WI38 (cell line): ENCODE measurements at regions not wholly inside any gene's neighbourhood (a gene's known extent, or its start where the extent isn't known, plus 50 kb on each side); places are given as distances from the start of the nearest gene placed in this dataset.

Experiments used
- H3K4me3 ChIP-seq: 2 replicates; pipeline ENCODE4 v1.5.1; 2011; ENCODE audit warnings: low read depth, mild to moderate bottlenecking, control low read depth, low read length
- CTCF ChIP-seq: IDR thresholded peaks from 2 replicates; pipeline ENCODE4 v1.5.1; 2012; ENCODE audit warnings: low read depth, mild to moderate bottlenecking, control low read depth, low read length

- TF ChIP-seq CTCF, result no peak
- no peak overlapping the region for H3K4me3 ChIP-seq
Observed at GRCh38 chr14:97445367-97445766, 648.2 kb downstream of the VRK1 start.

GRCh38 chr14:97446087-97446486 lies 648.9 kb downstream of the VRK1 start:
- no peak for TF ChIP-seq CTCF

GRCh38 chr14:97452314-97452713 lies 655.1 kb downstream of the VRK1 start:
- H3K4me3 ChIP-seq, result no peak overlapping the region
- TF ChIP-seq CTCF, result no peak

More at GRCh38 chr14:97446087-97446486, 648.9 kb downstream of the VRK1 start:
- H3K4me3 ChIP-seq, result no peak overlapping the region

GRCh38 chr14:97453991-97454390 lies 656.8 kb downstream of the VRK1 start:
- H3K4me3 ChIP-seq, result no peak overlapping the region
- TF ChIP-seq CTCF, result no peak

- no peak for TF ChIP-seq CTCF
- no peak overlapping the region for H3K4me3 ChIP-seq
Observed at GRCh38 chr14:97456462-97456861, 659.3 kb downstream of the VRK1 start.

- no peak for TF ChIP-seq CTCF
- no peak overlapping the region for H3K4me3 ChIP-seq
Observed at GRCh38 chr14:97456958-97457357, 659.8 kb downstream of the VRK1 start.

GRCh38 chr14:97457575-97458085 lies 660.4 kb downstream of the VRK1 start:
- no peak for TF ChIP-seq CTCF
- H3K4me3 ChIP-seq, result no peak overlapping the region
